ENCODE measurements at regions not wholly inside any gene's neighbourhood (a gene's known extent, or its start where the extent isn't known, plus 50 kb on each side); places are given as distances from the start of the nearest gene placed in this dataset.

DNA sequence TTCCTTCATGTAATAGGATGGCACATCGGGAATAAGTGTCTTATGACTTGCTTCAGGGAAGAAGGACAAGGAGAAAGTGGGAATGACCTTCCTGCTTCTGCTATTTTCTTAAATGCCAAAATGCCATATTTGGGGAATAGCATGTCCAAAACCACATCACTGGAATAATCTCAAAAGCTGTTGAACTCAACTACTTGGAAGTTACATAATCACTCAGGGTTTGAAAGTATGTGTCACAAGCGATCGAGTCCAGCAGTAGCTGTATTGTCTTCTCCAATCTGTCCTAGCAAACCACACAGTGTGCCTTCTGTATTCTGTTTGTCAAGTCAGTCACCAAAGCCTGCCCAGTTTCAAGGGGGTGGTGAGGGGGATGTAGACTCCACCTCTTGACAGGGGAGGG lies 58.3 kb upstream of the GADL1 start:
- H3K9me3 ChIP-seq (ENCODE audit: low read depth) = no peaks in the 10 kb centered on the region
- no peak overlapping the region for H3K27ac ChIP-seq
- no peaks in the 10 kb centered on the region for H3K79me2 ChIP-seq (ENCODE audit: low read depth)
- no peaks in the 10 kb centered on the region for H4K20me1 ChIP-seq (ENCODE audit: low read depth)
- H3K4me1 ChIP-seq = peaks cover 6% of the 10 kb centered on the region
- no peaks in the 10 kb centered on the region for H3K27me3 ChIP-seq
- H3K36me3 Mint-ChIP-seq = no peaks in the 10 kb centered on the region
- H3K27me3 Mint-ChIP-seq (ENCODE audit: insufficient read depth, low read depth) = peaks cover 3% of the 10 kb centered on the region
- no peaks in the 10 kb centered on the region for H3F3A ChIP-seq (ENCODE audit: low read depth)
- no peak overlapping the region for H3K4me3 ChIP-seq
- H3K9me3 Mint-ChIP-seq = no peaks in the 10 kb centered on the region
- TF ChIP-seq, protein P1, sequence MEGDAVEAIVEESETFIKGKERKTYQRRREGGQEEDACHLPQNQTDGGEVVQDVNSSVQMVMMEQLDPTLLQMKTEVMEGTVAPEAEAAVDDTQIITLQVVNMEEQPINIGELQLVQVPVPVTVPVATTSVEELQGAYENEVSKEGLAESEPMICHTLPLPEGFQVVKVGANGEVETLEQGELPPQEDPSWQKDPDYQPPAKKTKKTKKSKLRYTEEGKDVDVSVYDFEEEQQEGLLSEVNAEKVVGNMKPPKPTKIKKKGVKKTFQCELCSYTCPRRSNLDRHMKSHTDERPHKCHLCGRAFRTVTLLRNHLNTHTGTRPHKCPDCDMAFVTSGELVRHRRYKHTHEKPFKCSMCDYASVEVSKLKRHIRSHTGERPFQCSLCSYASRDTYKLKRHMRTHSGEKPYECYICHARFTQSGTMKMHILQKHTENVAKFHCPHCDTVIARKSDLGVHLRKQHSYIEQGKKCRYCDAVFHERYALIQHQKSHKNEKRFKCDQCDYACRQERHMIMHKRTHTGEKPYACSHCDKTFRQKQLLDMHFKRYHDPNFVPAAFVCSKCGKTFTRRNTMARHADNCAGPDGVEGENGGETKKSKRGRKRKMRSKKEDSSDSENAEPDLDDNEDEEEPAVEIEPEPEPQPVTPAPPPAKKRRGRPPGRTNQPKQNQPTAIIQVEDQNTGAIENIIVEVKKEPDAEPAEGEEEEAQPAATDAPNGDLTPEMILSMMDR (IDR thresholded peaks at IDR 0.05) = no peak
- TF ChIP-seq EZH2 (IDR thresholded peaks at IDR 0.05) (no peak), EZH2phosphoT487 (IDR thresholded peaks at IDR 0.05) (no peak)
- H2AFZ ChIP-seq (replicated peaks) = no peak overlapping the region
- no peak overlapping the region for H3K4me3 Mint-ChIP-seq
- no peak overlapping the region for H3K9ac ChIP-seq
- DNase-seq (ENCODE audit: low spot score) = no peak
- H3K27ac Mint-ChIP-seq = no peak overlapping the region
- no peak overlapping the region for H3K4me2 ChIP-seq
- H3K4me1 Mint-ChIP-seq = peaks cover 3% of the 10 kb centered on the region
- H3K36me3 ChIP-seq = no peaks in the 10 kb centered on the region

DNA sequence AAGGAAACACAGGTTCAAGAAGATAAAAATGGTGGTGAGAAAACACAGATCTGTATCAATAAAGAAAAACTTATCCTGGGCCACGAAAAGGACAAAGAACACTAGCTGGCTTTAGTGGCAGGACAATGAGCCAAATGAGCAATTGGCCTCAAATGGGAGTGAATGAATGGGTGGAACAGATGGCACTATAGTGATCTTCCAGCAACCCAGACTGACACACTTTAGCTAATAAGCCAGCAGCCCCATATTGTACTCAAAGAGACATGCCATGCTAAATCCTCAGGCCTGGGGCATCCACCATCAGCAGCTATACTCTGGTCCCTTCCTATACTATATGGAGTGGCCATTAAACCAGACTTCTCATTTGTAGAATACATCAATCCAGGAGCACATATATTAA lies 60.0 kb upstream of the GADL1 start:
- no peaks in the 10 kb centered on the region for H3F3A ChIP-seq (ENCODE audit: low read depth)
- Mint-ChIP-seq H3K4me1 (peaks cover 3% of the 10 kb centered on the region), H3K36me3 (no peaks in the 10 kb centered on the region), H3K27ac (no peak overlapping the region), H3K27me3 (ENCODE audit: insufficient read depth, low read depth) (peaks cover 3% of the 10 kb centered on the region), H3K4me3 (no peak overlapping the region), H3K9me3 (peaks cover 8% of the 10 kb centered on the region)
- TF ChIP-seq EZH2phosphoT487 (IDR thresholded peaks at IDR 0.05) = no peak
- TF ChIP-seq EZH2 (IDR thresholded peaks at IDR 0.05) = no peak
- TF ChIP-seq, protein P1 (IDR thresholded peaks at IDR 0.05) = no peak
- H3K4me2 ChIP-seq = no peak overlapping the region
- H3K27ac ChIP-seq = no peak overlapping the region
- no peak overlapping the region for H3K9ac ChIP-seq
- H3K79me2 ChIP-seq (ENCODE audit: low read depth) = no peaks in the 10 kb centered on the region
- H3K4me1 ChIP-seq = no peaks in the 10 kb centered on the region
- H3K4me3 ChIP-seq = no peak overlapping the region
- H3K9me3 ChIP-seq (ENCODE audit: low read depth) = no peaks in the 10 kb centered on the region
- no peaks in the 10 kb centered on the region for H4K20me1 ChIP-seq (ENCODE audit: low read depth)
- DNase-seq (ENCODE audit: low spot score) = no peak
- no peaks in the 10 kb centered on the region for H3K27me3 ChIP-seq
- no peak overlapping the region for H2AFZ ChIP-seq (replicated peaks)
- no peaks in the 10 kb centered on the region for H3K36me3 ChIP-seq

DNA sequence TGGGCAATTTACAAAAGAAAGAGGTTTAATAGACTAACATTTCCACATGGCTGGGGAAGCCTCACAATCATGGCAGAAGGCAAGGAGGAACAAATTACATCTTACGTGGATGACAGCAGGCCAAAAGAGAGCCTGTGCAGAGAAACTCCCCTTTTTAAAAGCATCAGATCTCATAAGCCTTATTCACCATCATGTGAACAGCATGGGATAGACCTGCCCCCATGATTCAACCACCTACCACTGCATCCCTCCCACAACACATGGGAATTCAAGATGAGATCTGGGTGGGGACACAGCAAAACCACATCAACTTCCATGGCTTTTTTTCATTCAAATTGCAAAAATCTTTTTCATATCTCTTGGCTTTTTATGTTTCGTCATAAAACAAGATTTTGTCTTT lies 67.6 kb upstream of the GADL1 start:
- no peak for TF ChIP-seq EZH2 (IDR thresholded peaks at IDR 0.05)
- TF ChIP-seq EZH2phosphoT487 (IDR thresholded peaks at IDR 0.05) = no peak
- TF ChIP-seq, protein P1 (IDR thresholded peaks at IDR 0.05) = no peak
- no peaks in the 10 kb centered on the region for H3K36me3 Mint-ChIP-seq
- H3K4me1 Mint-ChIP-seq = no peaks in the 10 kb centered on the region
- Histone ChIP-seq H3K27me3 (no peaks in the 10 kb centered on the region), H3K79me2 (ENCODE audit: low read depth) (no peaks in the 10 kb centered on the region), H3K9ac (no peak overlapping the region), H3K27ac (no peak overlapping the region), H3F3A (ENCODE audit: low read depth) (no peaks in the 10 kb centered on the region), H2AFZ (replicated peaks) (no peak overlapping the region), H3K36me3 (no peaks in the 10 kb centered on the region), H3K4me3 (no peak overlapping the region), H4K20me1 (ENCODE audit: low read depth) (no peaks in the 10 kb centered on the region), H3K9me3 (ENCODE audit: low read depth) (no peaks in the 10 kb centered on the region), H3K4me2 (no peak overlapping the region), H3K4me1 (no peaks in the 10 kb centered on the region)
- no peak for DNase-seq (ENCODE audit: low spot score)
- no peak overlapping the region for H3K27ac Mint-ChIP-seq
- H3K4me3 Mint-ChIP-seq = no peak overlapping the region
- H3K27me3 Mint-ChIP-seq (ENCODE audit: insufficient read depth, low read depth) = peaks cover 7% of the 10 kb centered on the region
- peaks cover 12% of the 10 kb centered on the region for H3K9me3 Mint-ChIP-seq

Data from neural progenitor cell (in vitro differentiated cells).